Endothelial cell of umbilical vein (primary cell): ENCODE measurements at regions not wholly inside any gene's neighbourhood (a gene's known extent, or its start where the extent isn't known, plus 50 kb on each side); places are given as distances from the start of the nearest gene placed in this dataset.

Source experiments
- BruUV-seq: library from RNA; stranded (reverse); fragments of 400-500 nt; replicated peaks from 2 replicates; lab custom pipeline; 2021; lab: Mats Ljungman, UMichigan
- CTCF ChIA-PET: fragments of 300-600, 350-600 bp; sonication (Branson Sonifier 250); formaldehyde crosslinking; loops from one replicate; lab custom pipeline; 2021; ENCODE audit warnings: antibody characterized with exemption, inconsistent platforms; lab: Charles Lee
- POLR2A ChIA-PET: fragments of 300-600, 350-600 bp; sonication (Branson Sonifier 250); formaldehyde crosslinking; loops from one replicate; lab custom pipeline; 2021; ENCODE audit warnings: antibody characterized with exemption, inconsistent platforms; lab: Charles Lee
- DNase-seq: peaks from one replicate; pipeline ENCODE4 v3.0.0-alpha.2; 2011; ENCODE audit warnings: low read depth, low spot score
- FAIRE-seq: peaks from 2 replicates; lab custom pipeline; 2011; peaks lifted over from hg19 to GRCh38; lab: Jason Lieb, UNC
- H2AFZ ChIP-seq: 2 replicates; pipeline ENCODE4 v1.6.0; 2012; ENCODE audit warnings: low read depth, low read length, control low read depth, inconsistent platforms
- H3K27ac ChIP-seq: 2 replicates; pipeline ENCODE4 v1.5.1; 2011; ENCODE audit warnings: low read depth, mild to moderate bottlenecking, control low read depth, low read length, moderate library complexity; ENCODE audit not compliant: insufficient read depth
- H3K27me3 ChIP-seq, 2 experiments: 2 replicates each; pipeline versions ENCODE4 v1.6.0 to v1.6.1; 2011; ENCODE audit warnings: low read length in 2 of 2, mixed read lengths in 1 of 2; ENCODE audit not compliant: control insufficient read depth in 2 of 2, insufficient read depth in 2 of 2
- H3K36me3 ChIP-seq, 2 experiments: 2 replicates in 1 of 2; 3 replicates in 1 of 2; pipeline ENCODE4 v1.5.1; 2011; ENCODE audit warnings: low read length in 2 of 2, mild to moderate bottlenecking in 1 of 2, moderate library complexity in 1 of 2; ENCODE audit not compliant: control insufficient read depth in 2 of 2, insufficient read depth in 2 of 2; ENCODE audit errors: extremely low read depth in 1 of 2
- H3K4me1 ChIP-seq: 3 replicates; pipeline ENCODE4 v1.5.1; 2011; ENCODE audit warnings: mild to moderate bottlenecking, low read length; ENCODE audit not compliant: control insufficient read depth, insufficient read depth; ENCODE audit errors: extremely low read depth
- H3K4me2 ChIP-seq: 2 replicates; pipeline ENCODE4 v1.6.1; 2011; ENCODE audit warnings: low read length, control low read depth, mixed read lengths; ENCODE audit not compliant: insufficient read depth
- H3K4me3 ChIP-seq, 3 experiments: fragments of 200-600 bp in 1 of 3; sonication (generic), shearing (Covaris generic) in 1 of 3; replicated peaks in 1 of 3; 2 replicates each; pipeline ENCODE4 v1.5.1; 2011 to 2016; ENCODE audit warnings: control low read depth in 3 of 3, low read length in 3 of 3, mild to moderate bottlenecking in 2 of 3, inconsistent platforms in 1 of 3, low read depth in 1 of 3, moderate library complexity in 1 of 3; ENCODE audit not compliant: insufficient read depth in 1 of 3
- H3K79me2 ChIP-seq: 2 replicates; pipeline ENCODE4 v1.6.0; 2012; ENCODE audit warnings: low read length, inconsistent platforms; ENCODE audit not compliant: control insufficient read depth, insufficient read depth
- H3K9ac ChIP-seq: replicated peaks from 2 replicates; pipeline ENCODE3; 2011; ENCODE audit warnings: low read length, control low read depth; ENCODE audit not compliant: insufficient read depth; ENCODE audit errors: extremely low read depth
- H3K9me1 ChIP-seq: replicated peaks from 3 replicates; pipeline ENCODE4 v1.6.0; 2011; ENCODE audit warnings: mild to moderate bottlenecking, low read length; ENCODE audit not compliant: control insufficient read depth, insufficient read depth; ENCODE audit errors: extremely low read depth
- H3K9me3 ChIP-seq: replicated peaks from 2 replicates; pipeline ENCODE4 v1.5.1; 2012; ENCODE audit warnings: low read length, inconsistent platforms; ENCODE audit not compliant: control insufficient read depth, insufficient read depth
- H4K20me1 ChIP-seq: replicated peaks from 2 replicates; pipeline ENCODE3; 2011; ENCODE audit warnings: mild to moderate bottlenecking, low read length; ENCODE audit not compliant: control insufficient read depth, insufficient read depth; ENCODE audit errors: extremely low read depth
- EZH2 ChIP-seq: IDR thresholded peaks from 2 replicates; pipeline ENCODE4 v1.6.1; 2012; ENCODE audit warnings: borderline replicate concordance, low read depth, mild to moderate bottlenecking, moderate library complexity, low read length, inconsistent platforms; ENCODE audit not compliant: severe bottlenecking
- FOS ChIP-seq: IDR thresholded peaks from 2 replicates; pipeline ENCODE4 v1.6.1; 2011; ENCODE audit warnings: mild to moderate bottlenecking, low read length, moderate library complexity, borderline replicate concordance; ENCODE audit not compliant: insufficient read depth
- GATA2 ChIP-seq: IDR thresholded peaks from 2 replicates; pipeline ENCODE4 v1.7.0; 2011; ENCODE audit warnings: low read depth, mild to moderate bottlenecking, moderate library complexity, mixed read lengths, low read length; ENCODE audit not compliant: insufficient read length, insufficient read depth
- JUN ChIP-seq: IDR thresholded peaks from 2 replicates; pipeline ENCODE4 v1.6.1; 2011; ENCODE audit warnings: borderline replicate concordance, low read depth; ENCODE audit not compliant: insufficient read length, insufficient read depth
- MAX ChIP-seq: IDR thresholded peaks from 2 replicates; pipeline ENCODE4 v1.6.1; 2011; ENCODE audit not compliant: insufficient read depth, insufficient read length
- MYC ChIP-seq: IDR thresholded peaks from one replicate; pipeline ENCODE4 v1.6.1; 2011; ENCODE audit warnings: mild to moderate bottlenecking, low read depth, low read length
- POLR2A ChIP-seq: IDR thresholded peaks from 2 replicates; pipeline ENCODE4 v1.6.1; 2012; ENCODE audit warnings: low read depth, mild to moderate bottlenecking, control low read depth, low read length
- POLR2AphosphoS5 ChIP-seq: IDR thresholded peaks from 2 replicates; pipeline ENCODE4 v1.6.1; 2012; ENCODE audit warnings: low read depth, mild to moderate bottlenecking, control low read depth, low read length, moderate library complexity; ENCODE audit not compliant: insufficient read depth
- dilution Hi-C: fragments of 300-500 bp; cut with MboI; formaldehyde crosslinking; loops from one replicate; pipeline ENCODE4 v1.15.0; 2019; ENCODE audit warnings: low sequenced_read_pairs; ENCODE audit not compliant: extremely low pct_ligation_motif_present
- intact Hi-C: fragments of 100-400 bp; cut with micrococcal nuclease; formaldehyde crosslinking; loops from one replicate; pipeline ENCODE4 v1.10.0; 2022
- TF ChIP-seq, protein P1 (sequence below), 2 donors: IDR thresholded peaks; 1 replicate in 1 of 2; 2 replicates in 1 of 2; pipeline ENCODE4 v1.5.1; 2011; ENCODE audit warnings: low read length in 2 of 2, mild to moderate bottlenecking in 2 of 2, moderate library complexity in 2 of 2, control low read depth in 1 of 2, inconsistent platforms in 1 of 2, low read depth in 1 of 2; ENCODE audit not compliant: insufficient read depth in 1 of 2; ENCODE audit errors: extremely low read depth in 1 of 2

GRCh38 chr22:47474464-47474863 lies 712.0 kb downstream of the TBC1D22A start:
- DNase-seq (no peak), FAIRE-seq (no peak)
- dilution Hi-C loops (no loop called here), intact Hi-C loops (no loop called here)
- no peak for TF ChIP-seq FOS
- no peak for TF ChIP-seq MYC
- TF ChIP-seq, protein P1, sequence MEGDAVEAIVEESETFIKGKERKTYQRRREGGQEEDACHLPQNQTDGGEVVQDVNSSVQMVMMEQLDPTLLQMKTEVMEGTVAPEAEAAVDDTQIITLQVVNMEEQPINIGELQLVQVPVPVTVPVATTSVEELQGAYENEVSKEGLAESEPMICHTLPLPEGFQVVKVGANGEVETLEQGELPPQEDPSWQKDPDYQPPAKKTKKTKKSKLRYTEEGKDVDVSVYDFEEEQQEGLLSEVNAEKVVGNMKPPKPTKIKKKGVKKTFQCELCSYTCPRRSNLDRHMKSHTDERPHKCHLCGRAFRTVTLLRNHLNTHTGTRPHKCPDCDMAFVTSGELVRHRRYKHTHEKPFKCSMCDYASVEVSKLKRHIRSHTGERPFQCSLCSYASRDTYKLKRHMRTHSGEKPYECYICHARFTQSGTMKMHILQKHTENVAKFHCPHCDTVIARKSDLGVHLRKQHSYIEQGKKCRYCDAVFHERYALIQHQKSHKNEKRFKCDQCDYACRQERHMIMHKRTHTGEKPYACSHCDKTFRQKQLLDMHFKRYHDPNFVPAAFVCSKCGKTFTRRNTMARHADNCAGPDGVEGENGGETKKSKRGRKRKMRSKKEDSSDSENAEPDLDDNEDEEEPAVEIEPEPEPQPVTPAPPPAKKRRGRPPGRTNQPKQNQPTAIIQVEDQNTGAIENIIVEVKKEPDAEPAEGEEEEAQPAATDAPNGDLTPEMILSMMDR (IDR thresholded peaks at IDR 0.05; ENCODE audit: extremely low read depth in 1 of 2, insufficient read depth in 1 of 2, low read depth in 1 of 2, low read length in 2 of 2): no peak
- no peak for TF ChIP-seq JUN
- no peak for TF ChIP-seq POLR2AphosphoS5
- TF ChIP-seq POLR2A: no peak
- TF ChIP-seq MAX: no peak
- TF ChIP-seq EZH2: no peak
- no peak for TF ChIP-seq GATA2
- ChIA-PET CTCF (no interaction called here), POLR2A (no interaction called here)
- no peak overlapping the region for H3K4me3 ChIP-seq
- no peak overlapping the region for H2AFZ ChIP-seq
- no peaks in the 10 kb centered on the region for H3K9me3 ChIP-seq
- H3K9ac ChIP-seq: no peak overlapping the region
- no peak overlapping the region for H3K4me2 ChIP-seq
- no peaks in the 10 kb centered on the region for H4K20me1 ChIP-seq
- H3K9me1 ChIP-seq: no peaks in the 10 kb centered on the region
- no peaks in the 10 kb centered on the region for H3K79me2 ChIP-seq
- no TSS peak for BruUV-seq
- no peaks in the 10 kb centered on the region for H3K27me3 ChIP-seq
- no peak overlapping the region for H3K27ac ChIP-seq
- H3K4me1 ChIP-seq: no peaks in the 10 kb centered on the region
- H3K36me3 ChIP-seq: no peaks in the 10 kb centered on the region
